ENCODE measurements at regions not wholly inside any gene's neighbourhood (a gene's known extent, or its start where the extent isn't known, plus 50 kb on each side); places are given as distances from the start of the nearest gene placed in this dataset.

DNA sequence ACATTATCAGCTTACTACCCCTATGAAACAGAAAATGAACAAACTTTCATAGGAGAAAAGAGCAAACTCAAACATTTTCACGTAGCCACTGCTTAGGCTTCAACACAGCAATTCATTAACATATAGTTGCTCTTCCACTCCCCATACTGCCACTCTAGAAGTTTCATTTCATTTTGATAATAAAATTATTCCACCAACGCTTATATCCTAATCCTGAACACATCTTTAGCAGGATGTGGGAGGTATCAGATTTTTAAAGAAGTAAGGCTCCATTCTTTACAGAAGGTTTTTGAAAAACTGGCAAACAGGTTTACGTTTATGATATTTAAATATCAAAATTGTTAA lies 77.5 kb upstream of the ANK3 start:
- TF ChIP-seq, protein P1, sequence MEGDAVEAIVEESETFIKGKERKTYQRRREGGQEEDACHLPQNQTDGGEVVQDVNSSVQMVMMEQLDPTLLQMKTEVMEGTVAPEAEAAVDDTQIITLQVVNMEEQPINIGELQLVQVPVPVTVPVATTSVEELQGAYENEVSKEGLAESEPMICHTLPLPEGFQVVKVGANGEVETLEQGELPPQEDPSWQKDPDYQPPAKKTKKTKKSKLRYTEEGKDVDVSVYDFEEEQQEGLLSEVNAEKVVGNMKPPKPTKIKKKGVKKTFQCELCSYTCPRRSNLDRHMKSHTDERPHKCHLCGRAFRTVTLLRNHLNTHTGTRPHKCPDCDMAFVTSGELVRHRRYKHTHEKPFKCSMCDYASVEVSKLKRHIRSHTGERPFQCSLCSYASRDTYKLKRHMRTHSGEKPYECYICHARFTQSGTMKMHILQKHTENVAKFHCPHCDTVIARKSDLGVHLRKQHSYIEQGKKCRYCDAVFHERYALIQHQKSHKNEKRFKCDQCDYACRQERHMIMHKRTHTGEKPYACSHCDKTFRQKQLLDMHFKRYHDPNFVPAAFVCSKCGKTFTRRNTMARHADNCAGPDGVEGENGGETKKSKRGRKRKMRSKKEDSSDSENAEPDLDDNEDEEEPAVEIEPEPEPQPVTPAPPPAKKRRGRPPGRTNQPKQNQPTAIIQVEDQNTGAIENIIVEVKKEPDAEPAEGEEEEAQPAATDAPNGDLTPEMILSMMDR (conservative IDR thresholded peaks at IDR 0.05; ENCODE audit: low read length) = no peak
- no peak for TF ChIP-seq EZH2phosphoT487 (IDR thresholded peaks at IDR 0.05; ENCODE audit: borderline replicate concordance)
